SK-N-MC (cell line): ENCODE measurements at regions not wholly inside any gene's neighbourhood (a gene's known extent, or its start where the extent isn't known, plus 50 kb on each side); places are given as distances from the start of the nearest gene placed in this dataset.

Source experiments
- EZH2 ChIP-seq: fragments of 200-600 bp; sonication (generic); IDR thresholded peaks from one replicate; pipeline ENCODE4 v1.6.1; 2017; ENCODE audit warnings: antibody characterized with exemption
- POLR2AphosphoS5 ChIP-seq: IDR thresholded peaks from 2 replicates; pipeline ENCODE4 v1.6.1; 2012; ENCODE audit warnings: mild to moderate bottlenecking, low read depth, low read length, borderline replicate concordance

DNA sequence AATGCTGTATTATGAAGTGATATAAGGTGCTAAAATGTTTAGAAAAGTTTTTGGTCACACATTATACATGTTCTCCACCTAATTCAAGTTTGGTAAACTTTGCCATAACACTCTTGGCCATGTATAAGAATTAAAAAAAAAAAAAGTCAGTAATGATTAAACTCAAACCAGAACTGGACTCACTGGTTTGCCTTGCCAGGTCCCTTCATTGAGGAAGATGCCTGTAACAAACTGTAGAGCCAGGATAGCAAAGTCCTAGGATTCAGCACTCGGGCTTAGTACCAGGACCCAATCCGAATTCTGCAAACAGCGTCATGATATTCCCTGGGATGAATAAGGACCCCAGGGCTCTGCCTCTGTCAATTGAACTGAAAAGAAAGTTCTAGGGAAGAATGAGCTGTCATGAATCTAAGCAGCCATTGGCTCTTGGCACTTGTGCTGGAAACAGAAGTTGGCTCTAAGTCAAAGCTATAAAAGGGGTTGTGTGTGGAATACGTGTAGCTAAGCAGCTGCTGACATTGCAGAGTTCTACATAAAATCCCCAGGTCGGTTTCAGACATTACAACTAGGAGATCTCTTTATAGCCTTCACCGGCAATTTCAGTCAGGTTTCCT, 216.9 kb downstream of the C7orf25 start:
- no peak for TF ChIP-seq POLR2AphosphoS5
- TF ChIP-seq EZH2, result no peak
